CD4-positive, alpha-beta T cell treated with Interleukin-17A for 4 hours (primary cell): ENCODE measurements at regions not wholly inside any gene's neighbourhood (a gene's known extent, or its start where the extent isn't known, plus 50 kb on each side); places are given as distances from the start of the nearest gene placed in this dataset.
"Not testable (repeated sequence)": the region's sequence is repeated elsewhere in the genome, so short reads cannot be mapped to it uniquely, and the experiment has no call there.

Source experiments
- DNase-seq: peaks from one replicate; pipeline ENCODE4 v3.0.0-alpha.2; 2020; ENCODE audit warnings: mixed read lengths

DNA sequence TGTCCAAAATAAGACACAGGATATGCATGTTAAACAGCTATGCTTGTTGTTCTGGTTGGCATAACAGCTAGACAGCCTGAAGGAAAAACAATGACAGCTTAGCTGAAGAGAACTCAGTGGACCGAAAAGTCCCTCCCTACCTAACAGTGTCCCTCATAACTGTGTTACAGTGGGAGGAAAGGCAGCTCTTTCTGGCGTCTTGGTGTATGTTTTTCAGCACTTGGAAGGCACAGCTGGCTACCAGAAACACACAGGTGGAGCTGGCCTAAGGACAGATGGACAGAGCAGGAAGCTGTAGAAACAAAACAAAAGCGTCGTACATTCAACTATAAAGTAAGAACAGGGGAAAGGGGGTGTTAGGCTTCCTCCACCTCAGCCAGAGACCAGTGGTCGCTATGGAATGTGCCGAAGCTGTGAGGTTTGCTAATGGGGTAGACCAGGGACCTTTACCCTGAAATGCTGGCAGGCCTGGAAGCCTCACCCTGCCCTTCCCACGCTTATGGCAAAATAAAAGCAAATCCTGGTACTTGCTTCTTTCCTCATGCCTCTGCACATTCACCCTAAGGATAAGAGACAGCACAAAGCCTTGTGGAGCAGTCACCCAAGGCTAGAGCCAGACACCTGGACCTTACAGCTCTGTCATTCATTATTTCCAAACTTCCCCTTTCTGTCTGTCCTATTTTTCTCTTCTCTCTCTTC, 103.5 kb upstream of the TRIB2 start:
- no peak for DNase-seq

DNA sequence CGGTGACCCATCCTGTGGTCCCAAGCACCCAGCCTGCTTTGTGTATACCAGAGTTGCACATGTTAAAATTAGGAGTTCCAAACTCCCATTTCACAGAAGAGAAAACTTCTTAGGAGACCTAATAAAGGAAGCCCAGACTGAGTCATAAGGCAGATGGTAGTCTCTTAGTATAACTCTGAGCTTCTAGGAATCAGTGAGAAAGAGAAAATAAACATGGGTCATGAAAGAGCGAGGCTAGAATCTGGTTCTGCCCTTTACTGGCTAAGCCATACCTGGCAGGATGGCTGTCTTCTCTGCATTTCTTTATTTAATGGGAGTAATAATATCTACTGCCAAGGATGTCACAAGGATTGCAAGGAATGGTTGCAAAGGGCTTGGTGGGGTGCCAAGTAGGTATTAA, 101.2 kb upstream of the TRIB2 start:
- DNase-seq, result no peak

DNA sequence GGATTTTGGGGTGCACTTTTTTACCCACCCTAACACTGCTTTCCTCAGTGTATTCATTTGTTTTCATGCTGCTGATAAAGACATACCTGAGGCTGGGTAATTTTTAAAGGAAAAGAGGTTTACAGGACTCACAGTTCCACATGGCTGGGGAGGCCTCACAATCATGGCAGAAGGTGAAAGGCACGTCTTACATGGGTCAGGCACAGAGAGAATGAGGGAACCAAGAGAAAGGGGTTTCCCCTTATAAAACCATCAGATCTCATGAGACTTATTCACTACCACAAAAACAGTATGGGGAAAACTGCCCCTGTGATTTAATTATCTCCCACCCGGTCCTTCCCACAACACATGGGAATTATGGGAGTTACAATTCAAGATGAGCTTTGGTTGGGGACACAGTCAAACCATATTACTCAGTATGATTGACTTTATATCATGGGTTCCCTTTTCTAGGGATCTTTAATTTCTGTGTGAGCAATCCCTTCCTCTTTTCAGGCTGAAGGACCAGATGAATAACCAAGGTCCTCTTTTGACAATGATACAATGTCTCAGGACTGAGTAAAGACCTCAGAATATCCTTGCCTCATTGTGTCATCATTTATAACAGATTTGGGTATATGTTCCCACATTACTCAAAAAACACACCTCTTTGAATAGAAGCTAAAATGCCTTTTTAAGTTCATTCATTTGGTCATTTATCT, 100.1 kb upstream of the TRIB2 start:
- DNase-seq, result no peak

DNA sequence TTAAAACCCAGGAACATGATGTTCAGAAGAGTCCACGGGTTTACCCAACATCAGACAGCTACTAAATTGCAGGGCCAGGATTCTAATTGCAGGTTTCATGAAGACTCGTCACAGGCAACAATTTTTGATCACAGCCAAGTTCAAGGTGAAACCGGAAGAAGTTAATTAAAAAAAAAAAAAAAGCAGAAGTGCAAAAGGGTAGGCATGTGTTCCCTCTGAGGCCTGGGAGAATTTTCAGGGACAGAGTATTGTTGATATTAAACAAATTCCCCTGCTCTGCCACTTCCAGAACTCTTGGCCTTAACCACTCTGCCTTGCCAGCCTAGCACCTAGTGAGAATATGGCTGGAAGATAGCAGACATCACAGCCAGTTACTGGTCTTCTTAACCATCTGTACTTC, 99.4 kb upstream of the TRIB2 start:
- no peak for DNase-seq

DNA sequence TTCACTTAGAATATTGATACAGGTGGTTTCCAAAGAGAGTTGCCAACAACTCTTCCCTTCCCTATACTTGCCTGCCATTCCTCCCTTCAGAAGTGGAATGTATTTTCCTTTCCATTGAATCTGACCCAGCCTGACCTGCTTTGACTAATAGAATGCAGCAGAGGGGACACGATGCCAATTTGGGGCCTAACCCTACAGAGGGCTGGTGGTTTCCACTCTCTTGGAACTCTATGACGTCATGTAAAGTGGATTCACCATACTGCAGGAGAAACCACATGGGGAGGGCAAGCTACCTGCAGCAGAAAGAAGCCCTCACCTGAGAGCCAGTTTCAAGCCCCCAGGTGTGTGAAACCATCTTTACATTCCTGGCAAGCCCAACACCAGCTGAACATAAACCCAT, 98.9 kb upstream of the TRIB2 start:
- no peak for DNase-seq

DNA sequence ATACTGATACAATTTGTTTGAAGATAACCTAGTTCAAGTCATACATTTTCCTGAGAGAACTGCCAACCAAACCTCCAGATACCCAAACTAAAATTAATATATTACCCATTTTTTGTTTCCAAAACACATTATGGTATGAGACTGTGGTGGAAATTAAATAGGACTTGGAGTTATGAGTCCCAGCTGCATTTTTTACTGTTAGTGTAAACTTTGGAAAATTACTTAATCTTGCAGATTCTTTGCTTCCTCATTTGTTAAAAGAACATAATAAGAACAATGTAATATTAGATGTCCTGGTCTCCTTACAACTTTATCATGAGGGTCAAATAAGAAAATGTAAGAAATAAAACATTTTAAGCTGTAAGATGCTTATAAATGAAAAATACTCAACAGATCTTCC, 98.2 kb upstream of the TRIB2 start:
- no peak for DNase-seq

DNA sequence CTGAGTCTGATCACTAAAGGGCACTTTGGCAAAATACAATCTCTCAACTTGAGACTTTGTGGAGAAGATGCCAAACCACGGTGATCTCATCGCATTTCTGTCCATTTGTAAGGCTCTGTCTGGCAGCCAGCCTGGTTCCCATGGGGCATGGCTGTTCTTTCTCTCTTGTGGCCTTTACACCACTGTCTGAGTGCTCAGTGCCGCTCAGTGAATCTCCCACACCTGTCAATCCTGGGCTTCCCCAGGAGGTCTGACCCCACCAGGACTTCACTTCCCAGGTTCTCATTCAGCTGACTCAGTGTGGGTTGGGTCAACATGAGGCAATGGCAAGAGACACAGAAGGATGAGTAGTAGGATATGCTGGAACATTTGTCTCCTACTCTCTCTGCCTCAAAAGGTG, 96.8 kb upstream of the TRIB2 start:
- no peak for DNase-seq

DNA sequence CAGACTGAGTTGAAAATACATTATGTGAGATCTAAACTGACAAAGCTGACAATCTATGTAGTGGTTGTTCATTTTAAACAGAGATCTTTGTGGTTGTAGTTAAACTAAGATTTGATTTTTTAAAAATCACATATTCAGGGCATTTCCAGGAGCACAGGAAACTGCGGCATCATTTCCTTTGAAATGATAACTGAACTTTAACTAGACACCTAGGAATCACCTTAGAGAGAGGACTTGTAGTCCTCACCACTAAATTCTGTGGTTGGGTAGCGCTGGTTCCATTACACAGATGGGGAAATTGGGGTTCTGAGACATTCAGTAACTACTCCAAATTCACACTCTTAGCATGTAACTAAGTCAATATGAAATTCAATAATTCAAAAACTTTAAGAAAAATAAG, 96.0 kb upstream of the TRIB2 start:
- DNase-seq, result no peak

DNA sequence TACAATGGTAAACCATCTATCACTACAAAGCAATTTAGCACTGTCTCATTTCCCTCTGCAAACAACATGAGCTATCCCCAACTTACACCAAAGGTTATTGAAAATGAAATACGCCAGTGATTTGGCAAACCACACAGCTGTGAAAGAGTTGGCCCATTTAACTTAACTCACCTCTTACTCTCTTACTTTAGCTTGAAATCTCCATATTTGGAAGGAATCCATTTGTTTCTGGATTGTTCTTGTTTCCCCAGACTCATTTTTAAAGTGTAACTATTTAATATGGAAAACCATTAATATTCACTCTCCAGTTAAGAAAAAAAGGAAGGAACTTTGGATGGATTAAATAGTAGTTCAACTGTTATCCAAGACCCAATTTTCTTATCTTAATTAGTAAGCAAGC, 93.7 kb upstream of the TRIB2 start:
- no peak for DNase-seq

DNA sequence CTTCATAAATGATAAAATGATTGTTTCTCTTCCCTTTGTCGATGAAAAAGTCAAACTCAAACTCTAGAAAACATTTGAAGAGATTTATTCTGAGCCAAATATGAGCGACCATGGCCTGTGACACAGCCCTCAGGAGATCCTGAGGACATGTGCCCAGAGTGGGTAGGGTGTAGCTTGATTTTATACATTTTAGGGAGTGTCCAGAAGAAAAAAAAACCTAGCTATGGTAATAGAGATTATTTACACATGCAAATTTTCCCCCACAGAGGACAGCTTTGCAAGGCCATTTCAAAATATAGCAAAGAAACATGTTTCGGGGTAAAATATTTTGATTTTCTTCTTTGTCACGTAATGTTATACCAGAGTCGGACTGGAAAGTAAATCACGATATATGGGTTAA, 92.4 kb upstream of the TRIB2 start:
- DNase-seq, result no peak

DNA sequence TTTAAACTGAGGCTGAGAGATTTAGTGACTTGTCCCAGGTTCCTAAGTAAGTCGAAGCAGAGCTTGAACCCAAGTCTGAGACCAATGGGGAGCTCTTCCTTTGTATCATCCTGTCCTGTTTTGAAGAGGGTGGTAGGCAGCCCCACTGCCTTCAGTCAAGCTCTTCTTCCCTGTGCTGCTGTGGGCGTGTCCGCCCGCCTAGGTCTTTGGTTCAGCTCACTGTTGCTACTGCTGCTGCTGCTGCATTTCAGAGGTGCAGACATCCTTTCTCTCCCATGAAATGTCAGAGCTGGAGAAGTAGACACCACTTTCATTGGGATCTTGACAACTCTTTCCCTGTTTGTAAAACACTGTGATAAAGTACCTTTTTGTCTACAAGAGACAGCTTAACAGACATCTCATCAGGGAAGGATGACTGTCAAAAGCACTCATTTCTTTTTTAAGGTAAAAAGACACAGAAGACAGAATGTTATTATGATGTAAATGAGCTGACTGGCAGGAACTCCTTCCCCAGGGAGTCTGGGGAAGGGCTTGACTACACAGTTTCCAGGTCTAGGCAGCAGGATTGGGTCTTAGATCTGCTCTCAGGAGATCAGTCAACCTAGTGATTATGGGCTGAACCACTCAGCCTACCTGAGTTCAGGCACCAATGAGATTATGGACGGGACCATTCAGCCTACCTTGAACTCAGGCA, 91.7 kb upstream of the TRIB2 start:
- DNase-seq, result peak; percentile 38

DNA sequence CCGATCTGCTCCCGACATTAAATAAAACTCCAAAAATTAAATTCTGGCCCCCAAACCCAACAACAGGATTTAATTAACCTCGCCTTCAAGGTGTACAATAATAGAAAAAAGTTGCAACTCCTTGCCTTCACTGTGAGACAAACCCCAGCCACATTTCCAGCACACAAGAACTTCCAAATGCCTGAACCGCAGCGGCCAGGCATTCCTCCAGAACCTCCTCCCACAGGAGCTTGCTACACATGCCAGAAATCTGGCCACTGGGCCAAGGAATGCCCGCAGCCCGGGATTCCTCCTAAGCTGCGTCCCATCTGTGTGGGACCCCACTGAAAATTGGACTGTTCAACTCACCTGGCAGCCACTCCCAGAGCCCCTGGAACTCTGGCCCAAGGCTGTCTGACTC, 88.2 kb upstream of the TRIB2 start:
- not testable (repeated sequence) for DNase-seq

DNA sequence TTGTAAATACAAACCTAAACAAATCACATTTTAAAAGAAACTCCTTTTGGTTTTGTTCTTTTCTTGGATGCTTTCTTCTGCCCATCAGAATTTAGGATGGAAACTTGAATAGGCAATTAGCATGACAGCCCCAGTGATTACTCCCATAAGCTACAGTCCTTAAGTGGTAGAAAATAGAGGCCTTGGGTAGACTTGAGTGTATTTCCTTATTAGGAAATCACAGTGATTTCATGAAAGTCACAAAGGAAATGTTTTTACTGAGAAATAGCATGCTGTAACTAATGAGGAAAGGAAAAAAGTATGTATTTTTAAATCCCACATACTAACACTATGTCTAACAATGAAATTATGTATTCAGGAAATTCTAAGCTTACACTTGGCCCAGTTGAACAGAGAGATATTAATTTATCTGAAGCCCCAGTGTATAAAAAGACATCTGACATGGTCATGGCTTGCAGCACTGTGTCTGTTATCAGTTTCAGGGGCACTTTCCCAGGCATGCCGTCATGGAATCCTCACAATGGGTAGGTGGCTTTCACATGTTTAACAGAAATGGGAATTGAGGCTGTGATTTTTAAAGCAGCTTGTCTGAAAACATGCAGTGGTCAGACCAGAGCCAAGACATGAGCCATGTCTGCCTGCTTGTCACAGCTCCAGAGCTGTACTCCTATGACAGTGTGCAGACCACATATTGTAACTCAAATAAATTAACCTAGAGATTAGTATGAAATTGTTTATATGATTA, 79.7 kb upstream of the TRIB2 start:
- DNase-seq, result no peak

DNA sequence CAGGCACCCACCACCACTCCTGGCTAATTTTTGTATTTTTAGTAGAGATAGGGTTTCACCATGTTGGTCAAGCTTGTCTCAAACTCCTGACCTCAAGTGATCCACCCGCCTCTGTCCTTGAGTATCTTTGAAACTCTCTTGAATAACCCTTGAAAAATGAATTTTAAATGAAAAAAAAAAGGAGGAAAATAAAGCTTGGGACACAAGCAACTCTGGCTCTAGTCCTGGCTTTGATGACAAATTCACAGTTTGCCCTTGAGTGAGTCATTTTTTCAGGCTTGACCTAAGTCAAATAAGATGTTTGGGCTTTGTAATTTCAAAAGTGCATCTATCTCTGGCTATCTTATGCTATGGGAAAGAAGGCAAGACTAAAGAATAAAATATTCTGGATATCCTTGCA, 79.0 kb upstream of the TRIB2 start:
- DNase-seq, result no peak

DNA sequence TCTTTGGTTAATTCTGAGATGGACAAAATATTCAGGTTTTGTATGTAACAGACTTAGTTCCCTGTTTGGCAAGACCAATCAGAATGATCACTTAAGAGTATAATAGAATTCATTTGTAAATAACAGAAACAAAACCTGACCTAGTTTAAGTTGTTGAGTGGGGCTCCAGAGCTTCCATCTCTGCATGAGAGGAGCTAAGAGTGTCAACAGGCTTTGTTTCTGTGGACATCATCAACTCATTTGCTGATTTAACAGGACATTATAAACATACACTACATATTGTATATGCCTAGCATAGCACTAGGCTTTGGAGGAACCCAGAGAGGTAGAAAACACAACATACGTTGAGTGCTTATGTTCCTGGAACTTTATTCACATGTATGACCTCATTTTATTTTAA, 75.3 kb upstream of the TRIB2 start:
- no peak for DNase-seq

DNA sequence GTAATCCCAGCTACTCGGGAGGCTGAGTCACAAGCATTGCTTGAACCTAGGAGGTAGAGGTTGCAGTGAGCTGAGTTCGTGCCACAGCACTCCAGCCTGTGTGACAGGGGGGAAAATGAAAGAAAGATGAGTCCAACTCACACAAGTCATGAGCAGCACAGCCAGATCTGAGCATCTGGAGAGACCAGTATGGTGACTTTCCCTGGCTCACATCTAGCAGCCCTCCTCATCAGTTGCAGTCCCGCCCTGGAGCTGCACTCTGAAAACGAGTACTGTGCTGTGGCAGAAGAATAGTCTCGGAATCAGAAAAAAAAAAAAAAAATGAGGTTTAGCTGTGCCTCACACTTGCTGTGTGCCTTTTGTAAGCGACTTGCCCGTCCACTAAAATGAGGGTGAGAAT, 74.4 kb upstream of the TRIB2 start:
- DNase-seq, result no peak

DNA sequence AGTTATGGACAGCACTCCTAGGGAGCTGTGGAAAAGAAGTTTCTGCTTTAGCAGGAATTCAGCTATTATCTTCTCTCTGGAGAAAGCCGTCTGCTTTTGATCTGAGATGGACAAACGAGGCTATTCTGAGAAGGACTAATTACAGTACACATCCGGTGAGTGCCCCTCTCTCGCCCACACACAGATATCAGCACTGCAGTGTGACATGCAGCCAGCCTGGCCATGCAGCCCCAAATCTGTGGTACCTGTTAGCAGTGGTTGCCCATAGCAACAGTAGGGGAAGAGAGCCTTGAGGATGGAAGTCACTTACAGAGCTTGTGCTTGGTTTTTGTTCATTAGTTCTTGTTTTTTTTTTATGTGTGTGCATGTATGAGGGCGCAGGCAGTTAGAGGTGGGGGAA, 73.9 kb upstream of the TRIB2 start:
- DNase-seq, result no peak

DNA sequence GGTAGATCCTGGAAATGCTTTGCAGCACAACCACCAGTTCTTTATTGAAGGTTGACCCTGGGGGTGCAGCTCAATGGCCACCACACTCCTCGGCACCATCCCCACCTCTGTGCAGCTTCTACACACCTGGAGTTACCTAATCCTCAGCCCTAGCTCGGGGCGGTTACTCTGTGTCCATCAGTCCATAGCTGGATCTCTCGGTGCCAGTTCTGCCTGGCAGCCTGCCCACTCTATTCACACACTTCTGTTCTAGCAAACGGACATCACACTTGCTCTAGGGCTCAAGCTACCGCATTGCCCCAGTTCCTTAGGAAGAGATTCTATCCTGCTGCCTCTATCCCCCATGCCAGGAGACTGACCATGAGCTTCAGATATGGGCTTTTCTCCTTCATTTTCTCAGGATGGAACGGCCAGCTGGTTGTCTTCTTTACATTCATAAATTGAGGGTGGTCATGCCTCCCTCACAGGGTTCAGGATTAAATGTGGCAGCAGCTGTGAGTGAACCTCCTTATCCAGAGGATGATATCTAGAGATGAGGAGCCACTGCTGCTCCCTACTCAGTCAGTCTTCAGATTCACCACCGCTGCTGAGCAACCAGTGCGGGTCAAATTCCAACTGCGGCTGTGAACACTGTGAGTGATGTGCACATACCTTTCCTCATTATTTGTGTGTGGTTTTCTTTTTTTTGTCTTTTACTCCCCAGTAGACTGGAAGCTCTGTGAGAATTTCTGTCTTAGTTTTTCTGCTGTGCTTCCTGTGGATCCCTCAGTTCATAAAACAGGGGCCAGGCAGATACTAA, 66.9 kb upstream of the TRIB2 start:
- no peak for DNase-seq

DNA sequence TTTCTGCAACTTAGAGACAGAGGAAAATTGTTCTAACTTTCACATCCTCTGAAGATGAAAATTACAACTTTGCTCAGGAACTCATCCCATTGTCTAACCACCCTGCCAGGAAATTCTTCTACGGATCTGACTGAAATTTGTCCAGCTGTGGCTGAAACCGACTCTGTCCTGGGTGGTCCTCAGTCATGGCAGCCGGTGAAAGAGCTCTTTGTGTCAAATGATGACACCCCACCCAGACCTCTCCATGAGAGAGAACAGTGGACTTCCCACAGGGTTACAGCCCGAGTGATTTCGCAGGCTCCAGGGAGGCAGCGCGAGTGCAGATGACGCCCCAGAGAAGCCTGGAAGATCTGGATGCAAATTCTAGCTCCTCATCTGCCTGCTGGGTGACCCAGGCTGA, 65.1 kb upstream of the TRIB2 start:
- DNase-seq, result no peak

DNA sequence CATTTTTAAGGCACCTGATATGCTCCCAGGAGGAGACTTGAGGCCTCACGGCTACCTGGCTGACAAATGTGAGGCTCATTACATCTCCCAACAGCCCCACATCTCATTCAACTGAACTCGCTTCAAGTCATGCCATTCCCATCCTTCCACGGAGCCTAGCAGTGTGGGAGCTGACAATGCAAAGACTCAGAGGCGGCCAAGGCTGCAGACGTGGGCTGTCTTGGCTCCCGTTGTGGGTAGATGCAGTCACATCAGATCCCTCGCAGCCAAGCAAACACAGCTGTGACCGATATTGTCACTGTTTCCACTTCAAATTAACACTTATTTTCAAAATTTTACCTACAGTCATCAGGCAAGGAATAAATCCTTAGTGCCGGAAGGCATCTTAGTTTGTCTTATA, 64.0 kb upstream of the TRIB2 start:
- no peak for DNase-seq

DNA sequence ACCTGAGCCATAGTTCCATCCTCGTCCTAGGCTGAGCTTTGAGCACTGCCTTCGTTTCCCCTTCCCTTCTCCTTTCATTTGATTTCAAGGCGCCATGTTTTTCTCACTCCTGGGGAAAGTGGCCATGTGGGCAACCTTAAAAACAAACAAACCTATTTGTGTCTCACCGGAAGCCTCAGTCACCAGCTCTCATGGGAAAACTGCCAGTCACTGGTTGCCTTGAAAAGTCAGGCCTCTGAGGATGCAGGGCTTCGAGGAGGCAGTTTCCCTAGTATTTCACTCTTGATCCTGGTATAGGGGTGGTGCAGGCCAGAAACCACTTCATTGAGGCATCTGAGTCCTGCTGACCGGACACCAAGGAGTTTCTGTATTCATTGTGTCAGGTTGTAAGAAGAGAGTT, 59.2 kb upstream of the TRIB2 start:
- DNase-seq, result no peak

DNA sequence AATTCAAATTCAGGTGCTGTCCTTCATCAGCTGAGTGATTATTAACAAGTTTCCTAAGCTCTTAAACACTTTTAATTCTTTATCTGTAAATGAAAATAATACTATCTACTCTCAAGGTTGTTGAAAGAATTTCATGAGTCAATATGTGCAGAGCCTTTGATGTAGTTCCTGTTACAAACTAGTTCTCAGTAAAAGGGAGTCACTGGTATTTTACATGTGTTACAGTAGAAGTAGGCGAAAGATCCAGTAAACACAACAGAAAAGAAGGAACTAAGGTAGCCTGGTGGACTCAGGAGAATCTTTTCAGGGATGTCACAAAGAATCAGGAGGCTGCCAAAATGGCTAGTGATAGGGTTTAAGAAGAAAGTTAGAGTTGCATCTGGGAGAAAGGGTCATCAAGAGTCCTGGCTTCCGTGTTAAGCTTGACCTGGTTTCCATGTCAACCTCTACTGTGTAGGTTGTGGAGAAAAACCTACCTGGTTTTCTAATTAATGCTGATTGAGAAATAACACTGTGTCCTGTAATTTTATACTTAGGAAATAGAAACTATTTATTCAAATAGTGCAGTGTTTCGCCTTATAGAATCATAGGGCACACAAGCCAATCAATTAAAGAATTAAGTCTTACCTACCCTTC, 58.3 kb upstream of the TRIB2 start:
- DNase-seq, result no peak
